Activated CD4-positive, CD25-positive, alpha-beta regulatory T cell treated with anti-CD3 and anti-CD28 coated beads, Interleukin-2, amount 50 U/mL, for 24 hours (primary cell): ENCODE measurements at regions not wholly inside any gene's neighbourhood (a gene's known extent, or its start where the extent isn't known, plus 50 kb on each side); places are given as distances from the start of the nearest gene placed in this dataset.
"Not testable (repeated sequence)": the region's sequence is repeated elsewhere in the genome, so short reads cannot be mapped to it uniquely, and the experiment has no call there.

ENCODE experiments used
- ATAC-seq, 2 donors: fragments of 150-1000 bp; cut with Tn5 transposase; one replicate each; pipeline ENCODE4 v1.10.0; 2021; ENCODE audit warnings: mild to moderate bottlenecking in 1 of 2, moderate library complexity in 1 of 2

DNA sequence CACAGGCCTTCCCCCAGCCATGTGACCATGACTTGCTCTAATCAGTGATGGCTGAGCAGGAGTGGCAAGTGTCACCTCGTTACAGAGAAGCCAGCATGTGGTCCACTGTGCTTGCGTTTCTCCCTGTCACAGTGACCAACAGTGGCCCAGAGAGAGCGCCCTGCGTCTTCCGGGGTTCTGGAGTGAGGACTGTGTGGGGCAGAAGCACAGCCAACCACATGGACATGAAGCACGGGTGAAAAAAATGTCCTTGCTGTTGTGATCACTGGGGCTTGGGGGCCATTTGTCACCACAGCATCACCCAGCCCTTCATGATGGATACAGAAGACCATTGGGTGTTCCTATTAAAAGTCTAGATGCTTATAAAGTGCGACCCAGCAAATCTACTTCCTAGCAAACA lies 174.6 kb upstream of the C14orf180 start:
- no peak for ATAC-seq

DNA sequence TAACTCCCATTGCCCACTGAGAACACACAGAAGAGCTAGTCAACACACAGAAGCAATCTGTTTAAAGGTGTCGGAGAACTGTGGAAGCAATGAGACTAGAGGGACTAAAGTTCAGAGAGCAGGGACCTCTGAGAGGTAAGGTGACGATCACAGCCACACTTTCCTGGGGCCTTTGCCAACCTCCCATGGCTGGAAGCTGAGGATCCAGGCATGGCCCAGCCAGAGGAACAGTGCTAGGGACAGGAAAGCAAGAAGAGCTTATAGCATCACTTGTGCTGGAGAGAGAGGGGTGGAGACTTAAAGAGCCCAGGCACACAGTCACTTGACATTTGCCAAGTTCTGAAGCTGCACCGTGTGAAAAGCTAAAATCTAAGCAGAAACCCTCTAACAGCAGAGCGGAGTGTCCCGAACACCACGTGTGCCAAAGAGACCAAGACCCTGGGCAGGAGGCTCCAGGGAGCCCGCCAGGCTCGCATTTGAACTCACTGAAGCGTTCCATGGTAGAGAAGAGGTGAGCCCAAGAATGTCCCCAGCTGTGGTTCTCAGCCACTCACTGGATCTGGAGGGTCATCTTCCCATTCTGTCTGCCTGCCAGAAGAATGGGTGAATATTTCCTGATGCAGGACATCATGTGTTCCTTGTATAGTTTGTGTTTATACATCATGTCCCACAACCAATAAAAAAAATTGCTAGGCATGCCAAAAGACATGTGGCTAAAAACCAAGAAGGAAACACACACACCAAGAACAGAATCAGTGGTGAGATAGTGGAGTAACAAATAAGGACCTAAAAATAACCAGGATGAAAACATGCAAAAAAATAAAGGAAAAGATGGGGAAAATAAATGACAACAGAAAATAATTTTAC lies 174.0 kb upstream of the C14orf180 start:
- ATAC-seq = no peak

DNA sequence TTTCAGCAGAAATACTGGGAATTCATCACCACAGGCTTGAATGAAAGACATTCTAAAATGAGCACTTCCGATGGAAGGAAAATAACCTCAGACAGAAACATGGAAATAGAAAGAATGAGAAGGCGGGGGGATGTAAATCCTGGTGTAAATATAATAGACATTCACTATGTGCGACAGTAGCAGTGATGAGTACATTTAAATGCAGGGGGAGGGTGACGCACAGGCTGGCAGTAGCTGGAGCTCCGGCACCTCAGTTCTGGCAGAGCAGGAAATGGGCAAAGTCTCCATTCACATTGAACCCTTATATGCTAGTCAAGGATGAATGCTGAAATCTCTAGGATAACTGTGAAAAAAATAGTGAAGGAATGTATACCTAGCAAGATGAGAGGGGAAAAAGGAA lies 172.7 kb upstream of the C14orf180 start:
- ATAC-seq = no peak

DNA sequence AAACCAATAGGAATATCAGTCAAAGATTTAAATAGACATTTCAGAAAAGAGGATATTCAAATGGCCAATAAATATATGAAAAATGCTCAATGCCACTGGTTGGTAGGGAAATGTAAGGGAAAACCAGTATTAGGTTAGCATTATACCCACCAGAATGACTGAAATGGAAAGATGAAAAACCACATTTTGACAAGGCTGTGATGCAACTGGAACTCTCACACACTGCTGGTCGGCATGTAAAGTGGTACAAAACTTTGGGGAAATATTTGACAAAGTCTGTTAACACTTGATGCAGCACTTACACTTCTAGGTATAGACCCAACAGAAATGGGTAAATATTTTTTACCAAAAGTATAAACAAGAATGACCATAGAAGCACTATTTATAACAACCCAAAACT lies 163.2 kb upstream of the C14orf180 start:
- no peak for ATAC-seq

DNA sequence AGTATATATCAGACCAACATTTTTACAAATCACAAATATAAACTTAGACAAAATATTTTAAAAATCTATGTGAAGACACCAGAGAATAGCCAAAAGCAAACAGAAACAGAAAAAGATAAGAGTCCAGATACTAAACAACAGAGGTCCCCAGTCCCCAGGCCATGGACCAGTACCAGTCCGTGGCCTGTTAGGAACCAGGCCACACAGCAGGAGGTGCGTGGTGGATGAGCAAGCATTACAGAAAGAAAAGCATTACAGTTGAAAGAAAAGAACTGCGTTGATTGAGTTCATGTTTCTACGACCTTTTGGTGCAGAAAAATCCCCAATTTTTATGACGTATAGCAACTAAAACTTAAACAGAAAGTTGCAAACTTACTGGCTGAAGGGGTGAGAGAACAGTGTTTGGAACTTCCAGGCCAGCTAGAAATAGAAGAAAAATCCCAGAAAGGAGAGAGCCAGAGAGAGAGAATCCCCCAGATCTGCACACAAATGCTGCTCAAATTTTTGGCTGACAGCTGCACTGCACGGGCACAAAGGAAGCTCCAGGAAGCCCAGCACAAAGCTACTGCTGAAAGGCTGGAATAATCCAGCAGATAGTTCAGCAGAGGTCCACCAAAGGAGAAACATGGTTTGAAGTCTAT lies 159.6 kb upstream of the C14orf180 start:
- no peak for ATAC-seq

- not testable (repeated sequence) for ATAC-seq
These were observed 159.0 kb upstream of the C14orf180 start for GRCh38 chr14:104420523-104420922.

- ATAC-seq = no peak
These were observed 158.6 kb upstream of the C14orf180 start for GRCh38 chr14:104420990-104421389.

- no peak for ATAC-seq
These were observed 158.2 kb upstream of the C14orf180 start for GRCh38 chr14:104421401-104421821.

DNA sequence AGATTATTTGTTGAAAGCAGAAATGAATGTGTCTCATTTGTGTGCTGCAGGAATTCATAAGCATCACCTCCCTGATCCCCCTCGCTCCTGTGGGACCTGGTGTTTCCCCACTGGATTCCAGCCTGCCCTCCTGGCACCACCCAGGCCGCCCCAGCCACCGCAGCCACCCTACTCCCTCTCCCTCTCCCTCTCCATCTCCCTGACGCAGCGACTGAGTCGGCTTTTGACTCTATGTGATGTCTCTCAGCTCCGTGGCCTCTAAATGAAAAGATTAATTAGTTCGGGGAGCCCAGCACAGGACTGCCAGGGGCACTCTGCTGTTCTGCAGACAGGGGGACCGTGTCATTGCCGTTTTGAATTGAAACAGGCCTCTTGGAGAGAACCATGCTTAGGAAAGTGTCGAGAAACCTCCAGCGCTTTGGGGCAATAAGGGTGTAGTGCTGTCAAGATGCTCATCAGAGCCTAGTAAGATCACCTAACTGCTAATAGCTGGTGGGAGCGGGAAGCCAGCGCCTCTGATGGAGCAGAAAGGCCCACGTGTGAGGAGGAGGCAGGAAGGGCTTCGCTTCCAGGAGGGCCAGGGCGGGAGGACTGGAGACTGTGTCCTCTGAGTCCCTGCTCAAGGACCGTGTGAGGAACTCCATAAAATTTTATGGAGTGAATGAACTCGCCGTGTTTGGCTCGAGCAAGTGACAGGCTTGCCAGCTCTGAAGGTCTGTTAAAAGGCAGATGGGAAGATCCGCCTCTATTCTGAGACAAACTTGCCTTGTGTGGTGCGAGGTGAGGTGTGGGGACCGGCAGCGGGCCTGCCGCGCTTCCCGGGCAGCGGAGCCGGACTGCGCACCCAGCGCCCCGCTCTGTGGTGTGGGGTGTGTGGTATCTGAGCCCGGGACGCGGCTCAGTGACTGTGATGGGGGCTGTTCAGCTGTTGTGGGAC lies 157.4 kb upstream of the C14orf180 start:
- no peak for ATAC-seq

DNA sequence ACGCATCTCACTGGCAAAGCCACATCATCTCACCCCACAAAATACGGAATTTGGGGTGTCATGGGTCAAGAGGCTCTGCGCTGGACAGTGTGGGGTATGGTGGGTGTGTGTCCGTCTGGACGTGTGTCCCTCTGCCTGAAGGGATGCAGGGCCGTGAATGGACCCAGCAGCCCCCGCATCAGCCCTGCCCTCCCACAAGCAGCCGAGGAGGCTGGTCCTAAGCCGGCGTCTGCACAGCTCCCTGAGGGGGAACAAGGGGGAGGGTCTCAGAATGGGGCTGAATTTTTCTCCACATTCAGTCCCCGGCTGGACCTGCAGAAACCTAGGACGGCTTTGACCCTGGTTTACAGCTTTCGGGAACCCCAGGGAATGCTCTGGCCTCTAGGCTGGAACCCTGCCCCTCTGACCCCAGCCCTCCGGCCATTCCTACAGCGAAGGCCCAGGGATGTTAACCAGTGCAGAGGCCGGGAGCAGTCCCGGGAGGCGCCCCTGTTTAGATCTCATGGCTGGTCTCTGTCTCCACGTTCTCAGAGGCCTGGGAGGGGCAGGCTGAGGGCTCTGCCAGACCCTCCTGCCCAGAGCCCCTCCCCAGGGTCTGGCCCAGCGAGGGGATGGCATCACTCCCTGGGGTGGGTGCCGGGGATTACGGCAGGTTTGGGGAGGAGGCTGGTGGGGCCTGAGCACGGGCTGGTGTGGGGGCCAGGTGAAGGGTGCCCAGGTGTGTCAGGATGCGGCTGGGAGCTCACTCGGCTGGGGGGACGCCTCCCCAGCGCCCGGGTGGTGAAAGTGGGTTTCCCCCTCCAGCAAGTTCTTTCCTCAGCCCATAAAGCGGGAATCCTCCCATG lies 156.5 kb upstream of the C14orf180 start:
- ATAC-seq = no peak

DNA sequence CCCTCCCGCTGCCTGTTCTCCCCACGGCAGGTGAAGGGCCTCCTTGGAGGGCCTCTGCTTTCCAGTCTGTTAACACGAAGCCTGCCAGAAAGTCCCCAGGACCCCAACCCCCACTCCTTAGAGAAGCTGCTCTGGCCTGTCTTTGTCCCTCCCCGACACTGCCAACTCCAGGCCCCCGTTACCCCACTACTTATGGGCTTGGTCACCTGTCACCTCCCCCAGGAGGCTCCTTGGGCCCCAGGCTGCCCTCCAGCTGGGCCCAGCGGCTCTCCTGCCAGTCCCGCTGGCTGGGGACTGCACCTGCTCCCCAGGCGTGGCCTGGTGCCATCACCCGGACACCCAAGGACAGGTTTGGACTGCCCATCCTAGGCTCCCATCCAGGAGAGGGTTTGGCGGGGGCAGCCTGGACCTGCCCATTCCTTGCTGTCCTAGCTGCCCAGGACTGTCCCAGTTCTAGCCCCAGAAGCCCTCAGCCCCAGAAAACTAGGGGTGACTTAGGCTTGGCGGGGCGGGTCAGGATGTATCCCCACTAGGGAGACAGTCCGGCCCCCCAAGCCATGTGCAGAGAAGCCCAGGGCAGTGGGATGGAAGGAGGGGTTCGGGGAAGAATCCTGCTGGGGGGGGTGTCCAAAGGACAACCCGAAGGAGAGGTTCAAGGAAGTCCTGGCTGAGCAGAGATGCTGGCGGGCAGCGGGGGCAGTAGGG lies 155.7 kb upstream of the C14orf180 start:
- no peak for ATAC-seq

DNA sequence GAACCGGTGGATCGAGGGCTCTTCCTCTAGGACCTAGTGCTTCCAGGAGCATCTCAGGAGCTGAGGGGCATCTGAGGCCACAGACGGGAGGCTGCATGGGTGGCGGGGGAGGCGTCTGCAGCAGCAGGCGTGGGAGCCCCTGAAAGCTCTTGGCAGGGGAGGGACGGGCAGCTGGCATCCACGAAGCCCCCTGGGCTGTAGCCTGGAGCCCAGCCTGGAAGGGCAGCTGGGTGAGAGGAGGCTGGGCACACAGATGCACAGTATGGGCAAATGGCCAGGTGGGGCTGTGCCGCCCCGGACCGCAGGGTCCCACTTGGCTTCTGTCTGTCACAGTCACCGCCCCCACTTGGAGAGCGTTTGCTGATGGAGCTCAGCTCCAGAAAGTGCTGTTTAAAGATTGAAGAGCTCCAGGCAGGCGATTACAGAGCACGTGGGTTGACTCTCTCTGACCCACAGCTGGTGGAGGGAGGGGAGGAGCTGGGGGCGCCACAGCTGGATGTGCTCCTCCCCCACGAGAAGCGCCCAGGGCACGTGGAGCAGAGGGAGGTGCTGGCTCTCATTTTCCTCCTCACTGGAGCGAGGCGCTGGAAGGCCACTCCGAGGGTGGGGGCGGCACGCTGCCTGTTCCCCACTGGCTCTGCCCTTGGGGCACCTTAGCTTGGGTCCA lies 155.0 kb upstream of the C14orf180 start:
- no peak for ATAC-seq

DNA sequence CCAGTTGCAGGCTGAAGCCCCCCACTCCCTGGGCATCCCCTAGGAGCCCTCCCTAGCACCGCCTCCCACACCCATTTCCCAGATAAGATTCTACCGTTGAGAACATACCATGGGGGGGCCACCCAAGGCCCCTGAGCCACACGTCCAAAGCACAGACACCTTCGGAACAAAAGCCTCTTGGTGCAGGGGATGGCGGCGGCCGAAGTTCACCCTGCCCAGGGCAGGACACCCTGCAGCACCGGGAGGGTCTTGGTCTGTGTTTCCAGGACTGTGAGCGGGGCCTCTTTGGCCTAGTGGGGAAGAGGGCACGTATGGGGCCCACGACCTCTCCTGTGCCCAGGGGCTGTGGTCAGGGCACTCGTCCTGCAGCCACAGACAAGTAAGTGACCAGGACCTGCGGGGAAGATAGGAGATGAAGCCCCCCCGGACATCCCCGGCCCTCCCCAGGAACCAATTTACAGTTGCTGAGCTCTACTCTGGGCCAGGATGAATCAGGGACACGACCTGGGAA lies 154.3 kb upstream of the C14orf180 start:
- ATAC-seq = no peak

GRCh38 chr14:104425763-104426646 lies 153.6 kb upstream of the C14orf180 start:
- no peak for ATAC-seq

GRCh38 chr14:104427131-104427851 lies 152.3 kb upstream of the C14orf180 start:
- ATAC-seq = no peak

DNA sequence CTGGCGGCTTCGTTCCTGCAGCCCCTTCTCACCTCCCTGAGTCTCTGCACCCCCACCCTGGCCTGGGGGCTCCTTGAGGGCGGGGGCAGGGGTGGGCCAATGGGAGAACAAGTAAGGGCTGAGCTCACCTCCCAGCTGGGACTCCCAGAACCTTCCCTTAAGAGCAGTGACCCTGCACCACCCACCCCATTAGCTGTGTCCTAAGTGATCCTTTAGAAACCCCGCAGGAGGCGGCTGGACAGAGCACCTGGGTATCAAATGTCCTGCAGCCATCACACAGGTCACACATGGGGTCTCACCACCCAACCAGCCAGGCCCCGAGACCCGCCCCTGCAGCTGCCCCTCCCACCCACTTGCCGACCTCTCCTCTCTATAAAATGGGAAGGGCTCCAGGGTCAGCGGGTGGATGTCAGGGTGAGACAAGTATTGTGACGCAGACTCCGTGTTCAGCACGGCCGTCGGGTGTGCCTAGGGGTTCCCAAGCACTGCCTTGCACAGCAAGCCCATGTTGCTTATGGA lies 151.2 kb upstream of the C14orf180 start:
- ATAC-seq = no peak

DNA sequence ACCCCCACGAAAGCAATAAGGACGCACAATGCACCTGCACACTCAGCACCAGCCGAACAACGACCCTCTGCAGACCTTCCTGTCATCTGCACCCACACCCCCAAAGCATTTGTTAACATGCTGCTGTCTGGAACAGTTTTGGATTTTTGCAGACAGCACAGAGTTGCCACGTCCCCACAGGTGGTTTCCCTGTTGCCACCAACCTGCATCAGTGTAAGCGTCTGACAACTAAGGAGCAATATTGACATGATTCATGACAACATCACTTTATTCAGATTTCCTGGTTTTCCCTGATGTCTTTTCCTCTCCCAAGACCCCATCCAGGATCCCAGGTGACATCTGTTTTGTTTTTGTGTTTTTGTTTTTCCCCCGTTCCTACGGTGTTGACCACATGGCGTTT lies 150.7 kb upstream of the C14orf180 start:
- no peak for ATAC-seq

GRCh38 chr14:104429291-104429861 lies 150.2 kb upstream of the C14orf180 start:
- no peak for ATAC-seq
